Loucy (cell line): ENCODE measurements at regions not wholly inside any gene's neighbourhood (a gene's known extent, or its start where the extent isn't known, plus 50 kb on each side); places are given as distances from the start of the nearest gene placed in this dataset.

Source experiments
- H2AFZ ChIP-seq: fragments of 200-600 bp; sonication (generic); 2 replicates; pipeline ENCODE4 v1.6.0; 2016; ENCODE audit warnings: antibody characterized with exemption, mild to moderate bottlenecking, low read length, moderate library complexity
- H3F3A ChIP-seq: fragments of 200-600 bp; 2 replicates; pipeline ENCODE4 v1.6.0; 2016; ENCODE audit warnings: antibody characterized with exemption, low read depth, mild to moderate bottlenecking
- H3K27me3 ChIP-seq: fragments of 200-600 bp; sonication (generic); 2 replicates; pipeline ENCODE4 v1.6.1; 2014; ENCODE audit warnings: low read length, mild to moderate bottlenecking; ENCODE audit not compliant: insufficient read depth, poor library complexity, severe bottlenecking
- H3K36me3 ChIP-seq: fragments of 200-600 bp; sonication (generic); 2 replicates; pipeline ENCODE4 v1.6.1; 2016; ENCODE audit warnings: low read length; ENCODE audit not compliant: insufficient read depth
- H3K4me1 ChIP-seq: fragments of 200-600 bp; sonication (generic); 2 replicates; pipeline ENCODE4 v1.5.1; 2014; ENCODE audit warnings: low read length, mild to moderate bottlenecking; ENCODE audit not compliant: insufficient read depth, poor library complexity, severe bottlenecking
- H3K4me2 ChIP-seq: fragments of 200-600 bp; sonication (generic); 2 replicates; pipeline ENCODE4 v1.6.0; 2014; ENCODE audit warnings: antibody characterized with exemption, low read length, low read depth, mild to moderate bottlenecking; ENCODE audit not compliant: poor library complexity, severe bottlenecking
- H3K4me3 ChIP-seq: fragments of 200-600 bp; sonication (generic); 2 replicates; pipeline ENCODE4 v1.5.1; 2014; ENCODE audit warnings: low read length, mild to moderate bottlenecking, mixed read lengths; ENCODE audit not compliant: poor library complexity, severe bottlenecking
- H3K79me2 ChIP-seq: fragments of 200-600 bp; sonication (generic); 2 replicates; pipeline ENCODE4 v1.6.1; 2014; ENCODE audit warnings: low read length; ENCODE audit not compliant: insufficient read depth
- H3K9ac ChIP-seq: fragments of 200-600 bp; sonication (generic); 2 replicates; pipeline ENCODE4 v1.6.0; 2014; ENCODE audit warnings: mild to moderate bottlenecking, low read depth, low read length, moderate library complexity; ENCODE audit not compliant: poor library complexity, severe bottlenecking
- H3K9me2 ChIP-seq: fragments of 200-600 bp; sonication (generic); replicated peaks from 2 replicates; pipeline ENCODE4 v1.6.1; 2016; ENCODE audit warnings: low read depth, low read length, mixed read lengths
- H3K9me3 ChIP-seq: fragments of 200-600 bp; sonication (generic); 2 replicates; pipeline ENCODE4 v1.6.1; 2014; ENCODE audit warnings: mild to moderate bottlenecking, antibody characterized with exemption, low read length, low read depth; ENCODE audit not compliant: insufficient read depth
- H4K20me1 ChIP-seq: fragments of 200-600 bp; sonication (generic); 2 replicates; pipeline ENCODE4 v1.6.0; 2014; ENCODE audit warnings: antibody characterized with exemption, low read length, mild to moderate bottlenecking; ENCODE audit not compliant: insufficient read depth, poor library complexity, severe bottlenecking
- EZH2phosphoT487 ChIP-seq: fragments of 200-600 bp; IDR thresholded peaks from 2 replicates; pipeline ENCODE4 v1.6.1; 2018; ENCODE audit warnings: antibody characterized with exemption, mild to moderate bottlenecking, moderate library complexity, borderline replicate concordance
- TF ChIP-seq, protein P1 (sequence below): fragments of 200-600 bp; sonication (generic); conservative IDR thresholded peaks from 2 replicates; pipeline ENCODE4 v1.5.1; 2014; ENCODE audit warnings: mild to moderate bottlenecking, antibody characterized with exemption, low read length

DNA sequence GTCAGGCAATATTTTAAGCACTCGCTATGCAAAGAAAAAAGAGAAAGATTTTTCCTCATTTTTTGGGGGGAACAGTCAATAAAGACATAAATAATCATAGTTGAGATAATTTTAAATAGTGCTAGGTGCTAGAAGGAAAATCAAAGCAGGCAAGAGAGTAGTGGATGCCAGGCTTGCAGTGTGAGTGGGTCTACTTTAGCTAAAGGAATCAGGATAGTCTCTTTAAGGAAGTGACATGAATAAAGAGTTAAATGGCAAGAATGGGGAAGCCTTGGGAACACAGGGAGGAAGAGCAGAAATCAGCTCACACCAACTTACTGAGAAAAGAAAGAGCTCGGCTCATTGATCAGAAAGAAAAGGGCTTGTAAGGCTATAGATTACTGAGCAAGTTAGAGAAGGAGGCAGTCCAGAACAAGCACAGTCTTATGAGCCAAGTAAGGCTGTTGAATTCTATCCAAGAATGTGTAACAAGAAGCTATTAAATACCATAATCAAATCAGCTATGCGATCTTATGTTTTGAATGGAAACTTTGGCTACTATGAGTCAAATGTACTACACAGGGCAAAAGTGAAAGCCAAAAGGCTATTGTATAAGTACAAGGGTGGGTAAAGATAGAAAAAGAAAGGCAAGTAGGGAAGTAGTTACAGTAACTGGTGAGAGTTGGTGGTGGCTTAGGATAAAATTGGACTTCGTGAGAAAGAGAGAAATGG, 833.8 kb upstream of the PIK3C3 start:
- Histone ChIP-seq H3K9me3 (no peaks in the 10 kb centered on the region), H3K4me1 (no peaks in the 10 kb centered on the region), H3K27me3 (no peaks in the 10 kb centered on the region), H3K9me2 (no peaks in the 10 kb centered on the region), H3F3A (no peaks in the 10 kb centered on the region), H3K79me2 (no peaks in the 10 kb centered on the region), H3K4me3 (no peak overlapping the region), H3K9ac (no peak overlapping the region), H4K20me1 (no peaks in the 10 kb centered on the region), H3K4me2 (no peak overlapping the region), H2AFZ (no peak overlapping the region), H3K36me3 (no peaks in the 10 kb centered on the region)
- no peak for TF ChIP-seq EZH2phosphoT487
- TF ChIP-seq, protein P1, sequence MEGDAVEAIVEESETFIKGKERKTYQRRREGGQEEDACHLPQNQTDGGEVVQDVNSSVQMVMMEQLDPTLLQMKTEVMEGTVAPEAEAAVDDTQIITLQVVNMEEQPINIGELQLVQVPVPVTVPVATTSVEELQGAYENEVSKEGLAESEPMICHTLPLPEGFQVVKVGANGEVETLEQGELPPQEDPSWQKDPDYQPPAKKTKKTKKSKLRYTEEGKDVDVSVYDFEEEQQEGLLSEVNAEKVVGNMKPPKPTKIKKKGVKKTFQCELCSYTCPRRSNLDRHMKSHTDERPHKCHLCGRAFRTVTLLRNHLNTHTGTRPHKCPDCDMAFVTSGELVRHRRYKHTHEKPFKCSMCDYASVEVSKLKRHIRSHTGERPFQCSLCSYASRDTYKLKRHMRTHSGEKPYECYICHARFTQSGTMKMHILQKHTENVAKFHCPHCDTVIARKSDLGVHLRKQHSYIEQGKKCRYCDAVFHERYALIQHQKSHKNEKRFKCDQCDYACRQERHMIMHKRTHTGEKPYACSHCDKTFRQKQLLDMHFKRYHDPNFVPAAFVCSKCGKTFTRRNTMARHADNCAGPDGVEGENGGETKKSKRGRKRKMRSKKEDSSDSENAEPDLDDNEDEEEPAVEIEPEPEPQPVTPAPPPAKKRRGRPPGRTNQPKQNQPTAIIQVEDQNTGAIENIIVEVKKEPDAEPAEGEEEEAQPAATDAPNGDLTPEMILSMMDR, result no peak

GRCh38 chr18:41119031-41119430, 836.0 kb upstream of the PIK3C3 start:
- no peak for TF ChIP-seq EZH2phosphoT487
- TF ChIP-seq, protein P1, result no peak
- H3K36me3 ChIP-seq, result no peaks in the 10 kb centered on the region
- H3K79me2 ChIP-seq, result no peaks in the 10 kb centered on the region
- no peak overlapping the region for H3K4me3 ChIP-seq
- H4K20me1 ChIP-seq, result no peaks in the 10 kb centered on the region
- H3K9ac ChIP-seq, result no peak overlapping the region
- H3K9me3 ChIP-seq, result no peaks in the 10 kb centered on the region
- H3K27me3 ChIP-seq, result no peaks in the 10 kb centered on the region
- no peaks in the 10 kb centered on the region for H3F3A ChIP-seq
- H3K4me1 ChIP-seq, result no peaks in the 10 kb centered on the region
- no peak overlapping the region for H3K4me2 ChIP-seq
- H2AFZ ChIP-seq, result no peak overlapping the region
- no peaks in the 10 kb centered on the region for H3K9me2 ChIP-seq

- no peak overlapping the region for H3K9ac ChIP-seq
- H3K27me3 ChIP-seq, result no peaks in the 10 kb centered on the region
Observed at GRCh38 chr18:41113885-41114482, 841.0 kb upstream of the PIK3C3 start.

More at GRCh38 chr18:41113885-41114482, 841.0 kb upstream of the PIK3C3 start:
- Histone ChIP-seq H4K20me1 (no peaks in the 10 kb centered on the region), H3K9me3 (no peaks in the 10 kb centered on the region), H3K79me2 (no peaks in the 10 kb centered on the region), H3K9me2 (no peaks in the 10 kb centered on the region), H3K4me2 (no peak overlapping the region), H3K4me1 (no peaks in the 10 kb centered on the region), H3F3A (no peaks in the 10 kb centered on the region), H3K36me3 (no peaks in the 10 kb centered on the region), H3K4me3 (no peak overlapping the region), H2AFZ (no peak overlapping the region)
- TF ChIP-seq, protein P1, result no peak
- no peak for TF ChIP-seq EZH2phosphoT487
